Endothelial cell of umbilical vein (primary cell): ENCODE measurements at regions not wholly inside any gene's neighbourhood (a gene's known extent, or its start where the extent isn't known, plus 50 kb on each side); places are given as distances from the start of the nearest gene placed in this dataset.

Experiments
- BruUV-seq: library from RNA; stranded (reverse); fragments of 400-500 nt; replicated peaks from 2 replicates; lab custom pipeline; 2021; lab: Mats Ljungman, UMichigan
- CTCF ChIA-PET: fragments of 300-600, 350-600 bp; sonication (Branson Sonifier 250); formaldehyde crosslinking; loops from one replicate; lab custom pipeline; 2021; ENCODE audit warnings: antibody characterized with exemption, inconsistent platforms; lab: Charles Lee
- POLR2A ChIA-PET: fragments of 300-600, 350-600 bp; sonication (Branson Sonifier 250); formaldehyde crosslinking; loops from one replicate; lab custom pipeline; 2021; ENCODE audit warnings: antibody characterized with exemption, inconsistent platforms; lab: Charles Lee
- DNase-seq: peaks from one replicate; pipeline ENCODE4 v3.0.0-alpha.2; 2011; ENCODE audit warnings: low read depth, low spot score
- FAIRE-seq: peaks from 2 replicates; lab custom pipeline; 2011; peaks lifted over from hg19 to GRCh38; lab: Jason Lieb, UNC
- H2AFZ ChIP-seq: 2 replicates; pipeline ENCODE4 v1.6.0; 2012; ENCODE audit warnings: low read depth, low read length, control low read depth, inconsistent platforms
- H3K27ac ChIP-seq: 2 replicates; pipeline ENCODE4 v1.5.1; 2011; ENCODE audit warnings: low read depth, mild to moderate bottlenecking, control low read depth, low read length, moderate library complexity; ENCODE audit not compliant: insufficient read depth
- H3K27me3 ChIP-seq, 2 experiments: 2 replicates each; pipeline versions ENCODE4 v1.6.0 to v1.6.1; 2011; ENCODE audit warnings: low read length in 2 of 2, mixed read lengths in 1 of 2; ENCODE audit not compliant: control insufficient read depth in 2 of 2, insufficient read depth in 2 of 2
- H3K36me3 ChIP-seq, 2 experiments: 2 replicates in 1 of 2; 3 replicates in 1 of 2; pipeline ENCODE4 v1.5.1; 2011; ENCODE audit warnings: low read length in 2 of 2, mild to moderate bottlenecking in 1 of 2, moderate library complexity in 1 of 2; ENCODE audit not compliant: control insufficient read depth in 2 of 2, insufficient read depth in 2 of 2; ENCODE audit errors: extremely low read depth in 1 of 2
- H3K4me1 ChIP-seq: 3 replicates; pipeline ENCODE4 v1.5.1; 2011; ENCODE audit warnings: mild to moderate bottlenecking, low read length; ENCODE audit not compliant: control insufficient read depth, insufficient read depth; ENCODE audit errors: extremely low read depth
- H3K4me2 ChIP-seq: 2 replicates; pipeline ENCODE4 v1.6.1; 2011; ENCODE audit warnings: low read length, control low read depth, mixed read lengths; ENCODE audit not compliant: insufficient read depth
- H3K4me3 ChIP-seq, 3 experiments: fragments of 200-600 bp in 1 of 3; sonication (generic), shearing (Covaris generic) in 1 of 3; replicated peaks in 1 of 3; 2 replicates each; pipeline ENCODE4 v1.5.1; 2011 to 2016; ENCODE audit warnings: control low read depth in 3 of 3, low read length in 3 of 3, mild to moderate bottlenecking in 2 of 3, inconsistent platforms in 1 of 3, low read depth in 1 of 3, moderate library complexity in 1 of 3; ENCODE audit not compliant: insufficient read depth in 1 of 3
- H3K79me2 ChIP-seq: 2 replicates; pipeline ENCODE4 v1.6.0; 2012; ENCODE audit warnings: low read length, inconsistent platforms; ENCODE audit not compliant: control insufficient read depth, insufficient read depth
- H3K9ac ChIP-seq: replicated peaks from 2 replicates; pipeline ENCODE3; 2011; ENCODE audit warnings: low read length, control low read depth; ENCODE audit not compliant: insufficient read depth; ENCODE audit errors: extremely low read depth
- H3K9me1 ChIP-seq: replicated peaks from 3 replicates; pipeline ENCODE4 v1.6.0; 2011; ENCODE audit warnings: mild to moderate bottlenecking, low read length; ENCODE audit not compliant: control insufficient read depth, insufficient read depth; ENCODE audit errors: extremely low read depth
- H3K9me3 ChIP-seq: replicated peaks from 2 replicates; pipeline ENCODE4 v1.5.1; 2012; ENCODE audit warnings: low read length, inconsistent platforms; ENCODE audit not compliant: control insufficient read depth, insufficient read depth
- H4K20me1 ChIP-seq: replicated peaks from 2 replicates; pipeline ENCODE3; 2011; ENCODE audit warnings: mild to moderate bottlenecking, low read length; ENCODE audit not compliant: control insufficient read depth, insufficient read depth; ENCODE audit errors: extremely low read depth
- EZH2 ChIP-seq: IDR thresholded peaks from 2 replicates; pipeline ENCODE4 v1.6.1; 2012; ENCODE audit warnings: borderline replicate concordance, low read depth, mild to moderate bottlenecking, moderate library complexity, low read length, inconsistent platforms; ENCODE audit not compliant: severe bottlenecking
- FOS ChIP-seq: IDR thresholded peaks from 2 replicates; pipeline ENCODE4 v1.6.1; 2011; ENCODE audit warnings: mild to moderate bottlenecking, low read length, moderate library complexity, borderline replicate concordance; ENCODE audit not compliant: insufficient read depth
- GATA2 ChIP-seq: IDR thresholded peaks from 2 replicates; pipeline ENCODE4 v1.7.0; 2011; ENCODE audit warnings: low read depth, mild to moderate bottlenecking, moderate library complexity, mixed read lengths, low read length; ENCODE audit not compliant: insufficient read length, insufficient read depth
- JUN ChIP-seq: IDR thresholded peaks from 2 replicates; pipeline ENCODE4 v1.6.1; 2011; ENCODE audit warnings: borderline replicate concordance, low read depth; ENCODE audit not compliant: insufficient read length, insufficient read depth
- MYC ChIP-seq: IDR thresholded peaks from one replicate; pipeline ENCODE4 v1.6.1; 2011; ENCODE audit warnings: mild to moderate bottlenecking, low read depth, low read length
- POLR2A ChIP-seq: IDR thresholded peaks from 2 replicates; pipeline ENCODE4 v1.6.1; 2012; ENCODE audit warnings: low read depth, mild to moderate bottlenecking, control low read depth, low read length
- POLR2AphosphoS5 ChIP-seq: IDR thresholded peaks from 2 replicates; pipeline ENCODE4 v1.6.1; 2012; ENCODE audit warnings: low read depth, mild to moderate bottlenecking, control low read depth, low read length, moderate library complexity; ENCODE audit not compliant: insufficient read depth
- dilution Hi-C: fragments of 300-500 bp; cut with MboI; formaldehyde crosslinking; loops from one replicate; pipeline ENCODE4 v1.15.0; 2019; ENCODE audit warnings: low sequenced_read_pairs; ENCODE audit not compliant: extremely low pct_ligation_motif_present
- intact Hi-C: fragments of 100-400 bp; cut with micrococcal nuclease; formaldehyde crosslinking; loops from one replicate; pipeline ENCODE4 v1.10.0; 2022
- TF ChIP-seq, protein P1 (sequence below), 2 donors: IDR thresholded peaks; 1 replicate in 1 of 2; 2 replicates in 1 of 2; pipeline ENCODE4 v1.5.1; 2011; ENCODE audit warnings: low read length in 2 of 2, mild to moderate bottlenecking in 2 of 2, moderate library complexity in 2 of 2, control low read depth in 1 of 2, inconsistent platforms in 1 of 2, low read depth in 1 of 2; ENCODE audit not compliant: insufficient read depth in 1 of 2; ENCODE audit errors: extremely low read depth in 1 of 2
- TF ChIP-seq, protein P2 (sequence below): IDR thresholded peaks from 2 replicates; pipeline ENCODE4 v1.6.1; 2011; ENCODE audit not compliant: insufficient read depth, insufficient read length

DNA sequence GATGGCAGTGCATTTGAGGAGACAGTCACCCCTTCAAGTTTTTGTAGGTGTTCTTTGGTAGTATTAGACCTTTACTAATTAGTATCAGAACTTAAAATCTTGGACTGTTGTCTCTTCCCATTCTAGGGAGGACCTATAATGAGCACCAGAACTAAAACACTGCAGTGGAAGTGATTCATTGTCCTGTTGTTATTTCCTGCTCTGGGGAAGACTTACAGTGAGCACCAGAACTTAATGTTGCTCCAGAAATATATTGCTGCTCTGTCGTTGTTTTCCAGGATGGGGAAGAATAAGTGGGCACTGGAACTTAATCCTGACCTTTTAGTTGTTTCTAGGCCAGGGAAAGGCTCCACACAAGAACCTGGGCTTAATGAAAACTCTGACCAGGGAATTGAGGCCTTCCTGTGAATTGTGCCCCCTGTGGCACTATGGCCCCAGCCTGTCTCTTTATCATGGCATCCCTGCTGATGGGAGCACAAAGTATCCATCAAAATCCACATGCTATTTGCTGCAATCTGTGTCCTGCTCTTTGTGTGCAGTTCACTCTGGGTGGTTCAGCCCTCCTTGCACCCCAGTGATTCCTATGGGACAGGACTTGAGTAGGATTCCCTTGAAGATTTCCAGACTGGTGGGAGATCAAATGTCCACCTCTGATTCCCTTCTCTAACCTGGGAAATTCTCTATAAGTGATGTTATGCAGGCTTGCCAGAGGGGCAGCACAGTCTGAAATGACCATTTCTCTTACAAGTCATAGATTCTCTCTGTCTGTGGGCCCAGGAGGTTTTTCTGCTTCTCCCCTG is 175.8 kb downstream of the PAWR start:
- no peaks in the 10 kb centered on the region for H3K9me1 ChIP-seq
- no peaks in the 10 kb centered on the region for H3K36me3 ChIP-seq
- no peaks in the 10 kb centered on the region for H3K27me3 ChIP-seq
- DNase-seq (peak; percentile 88), FAIRE-seq (peak; percentile 82)
- no peaks in the 10 kb centered on the region for H3K79me2 ChIP-seq
- peak overlapping the region; percentile 77 for H2AFZ ChIP-seq
- H3K9ac ChIP-seq = peak overlapping the region; percentile 25
- no peaks in the 10 kb centered on the region for H3K9me3 ChIP-seq
- CTCF ChIA-PET = no interaction called here
- H4K20me1 ChIP-seq = no peaks in the 10 kb centered on the region
- dilution Hi-C loops (no loop called here), intact Hi-C loops (loop anchor here (1.0 kb wide), 2 partner anchors 32 to 95 kb away; no protein-coding TSS in a partner anchor)
- BruUV-seq = TSS peak; percentile 88
- no peak overlapping the region for H3K4me3 ChIP-seq
- H3K27ac ChIP-seq = peak overlapping the region; percentile 75
- peaks cover 14% of the 10 kb centered on the region for H3K4me1 ChIP-seq
- TF ChIP-seq, protein P1, sequence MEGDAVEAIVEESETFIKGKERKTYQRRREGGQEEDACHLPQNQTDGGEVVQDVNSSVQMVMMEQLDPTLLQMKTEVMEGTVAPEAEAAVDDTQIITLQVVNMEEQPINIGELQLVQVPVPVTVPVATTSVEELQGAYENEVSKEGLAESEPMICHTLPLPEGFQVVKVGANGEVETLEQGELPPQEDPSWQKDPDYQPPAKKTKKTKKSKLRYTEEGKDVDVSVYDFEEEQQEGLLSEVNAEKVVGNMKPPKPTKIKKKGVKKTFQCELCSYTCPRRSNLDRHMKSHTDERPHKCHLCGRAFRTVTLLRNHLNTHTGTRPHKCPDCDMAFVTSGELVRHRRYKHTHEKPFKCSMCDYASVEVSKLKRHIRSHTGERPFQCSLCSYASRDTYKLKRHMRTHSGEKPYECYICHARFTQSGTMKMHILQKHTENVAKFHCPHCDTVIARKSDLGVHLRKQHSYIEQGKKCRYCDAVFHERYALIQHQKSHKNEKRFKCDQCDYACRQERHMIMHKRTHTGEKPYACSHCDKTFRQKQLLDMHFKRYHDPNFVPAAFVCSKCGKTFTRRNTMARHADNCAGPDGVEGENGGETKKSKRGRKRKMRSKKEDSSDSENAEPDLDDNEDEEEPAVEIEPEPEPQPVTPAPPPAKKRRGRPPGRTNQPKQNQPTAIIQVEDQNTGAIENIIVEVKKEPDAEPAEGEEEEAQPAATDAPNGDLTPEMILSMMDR (IDR thresholded peaks at IDR 0.05; ENCODE audit: extremely low read depth in 1 of 2, insufficient read depth in 1 of 2, low read depth in 1 of 2, low read length in 2 of 2) = no peak
- peak; percentile 62 for TF ChIP-seq POLR2A
- peak; percentile 80 for TF ChIP-seq FOS
- peak; percentile 63 for TF ChIP-seq JUN
- TF ChIP-seq, protein P2, sequence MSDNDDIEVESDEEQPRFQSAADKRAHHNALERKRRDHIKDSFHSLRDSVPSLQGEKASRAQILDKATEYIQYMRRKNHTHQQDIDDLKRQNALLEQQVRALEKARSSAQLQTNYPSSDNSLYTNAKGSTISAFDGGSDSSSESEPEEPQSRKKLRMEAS = no peak
- peak; percentile 52 for TF ChIP-seq POLR2AphosphoS5
- no peak for TF ChIP-seq EZH2
- no peak for TF ChIP-seq MYC
- peak; percentile 46 for TF ChIP-seq GATA2
- POLR2A ChIA-PET = no interaction called here
- peak overlapping the region; percentile 61 for H3K4me2 ChIP-seq
